ENCODE measurements at regions not wholly inside any gene's neighbourhood (a gene's known extent, or its start where the extent isn't known, plus 50 kb on each side); places are given as distances from the start of the nearest gene placed in this dataset.

DNA sequence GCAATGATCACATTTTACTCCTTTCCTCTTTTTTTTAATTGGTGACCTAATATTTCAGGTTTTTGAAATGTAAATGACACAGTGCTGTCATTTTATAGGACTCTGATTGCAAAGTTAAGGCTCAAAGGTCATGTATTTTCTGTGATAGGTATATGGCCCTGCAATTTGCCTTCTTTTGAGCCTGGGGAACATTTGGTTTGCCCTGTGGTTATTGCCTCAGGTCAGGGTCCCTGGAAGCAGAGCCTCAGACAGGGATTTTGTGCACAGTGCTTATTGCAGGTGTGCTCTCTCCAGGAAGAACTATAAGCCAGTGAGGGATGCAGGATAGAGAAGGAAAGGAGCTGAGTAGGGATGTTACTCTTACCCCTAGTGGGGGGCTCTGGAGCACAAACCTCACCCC lies 229.3 kb upstream of the ECI2 start:
- TF ChIP-seq EZH2 (IDR thresholded peaks at IDR 0.05; ENCODE audit: insufficient read depth, poor library complexity, severe bottlenecking) = no peak
- no peak for TF ChIP-seq EZH2phosphoT487 (IDR thresholded peaks at IDR 0.05; ENCODE audit: insufficient read depth, low read depth)

Measured in GM23248 (cell line).